Neural cell (in vitro differentiated cells): ENCODE measurements at regions not wholly inside any gene's neighbourhood (a gene's known extent, or its start where the extent isn't known, plus 50 kb on each side); places are given as distances from the start of the nearest gene placed in this dataset.

Experiments
- H2AFZ ChIP-seq: fragments of 200-600, 300-800 bp; sonication (generic), shearing (Covaris generic); 2 replicates; pipeline ENCODE4 v1.6.0; 2014; ENCODE audit warnings: low read depth, mild to moderate bottlenecking, antibody characterized with exemption, low read length, moderate library complexity
- H3F3A ChIP-seq: fragments of 200-600 bp; shearing (Covaris generic); 2 replicates; pipeline ENCODE4 v1.6.1; 2016; ENCODE audit warnings: mild to moderate bottlenecking, moderate library complexity, mixed read lengths, antibody characterized with exemption, low read length; ENCODE audit not compliant: insufficient read depth, poor library complexity, severe bottlenecking
- H3K27ac ChIP-seq: fragments of 200-600, 300-800 bp; sonication (generic), shearing (Covaris generic); 2 replicates; pipeline ENCODE4 v1.5.1; 2014; ENCODE audit warnings: mild to moderate bottlenecking, low read length, moderate library complexity
- H3K27me3 ChIP-seq: fragments of 300-800, 200-600 bp; sonication (generic), shearing (Covaris generic); 2 replicates; pipeline ENCODE4 v1.6.0; 2014; ENCODE audit warnings: mild to moderate bottlenecking, low read depth, low read length, moderate library complexity; ENCODE audit not compliant: insufficient read depth
- H3K36me3 ChIP-seq: fragments of 300-800, 200-600 bp; sonication (generic), shearing (Covaris generic); 2 replicates; pipeline ENCODE4 v1.5.1; 2014; ENCODE audit warnings: mild to moderate bottlenecking, antibody characterized with exemption, low read length, moderate library complexity; ENCODE audit not compliant: insufficient read depth
- H3K4me2 ChIP-seq: fragments of 300-800, 200-600 bp; sonication (generic), shearing (Covaris generic); 2 replicates; pipeline ENCODE4 v1.6.0; 2014; ENCODE audit warnings: mild to moderate bottlenecking, low read length
- H3K4me3 ChIP-seq: fragments of 300-800, 200-600 bp; sonication (generic), shearing (Covaris generic); 2 replicates; pipeline ENCODE4 v1.5.1; 2014; ENCODE audit warnings: mild to moderate bottlenecking, low read length, moderate library complexity
- H3K79me2 ChIP-seq: fragments of 200-600 bp; shearing (Covaris generic); replicated peaks from 2 replicates; pipeline ENCODE4 v1.6.0; 2014; ENCODE audit warnings: mild to moderate bottlenecking, low read length, moderate library complexity; ENCODE audit not compliant: insufficient read depth
- H3K9ac ChIP-seq: fragments of 300-800, 200-600 bp; sonication (generic), shearing (Covaris generic); 2 replicates; pipeline ENCODE4 v1.6.1; 2016; ENCODE audit warnings: mild to moderate bottlenecking, low read length, mixed read lengths
- H3K9me2 ChIP-seq: fragments of 200-600 bp; shearing (Covaris generic); 2 replicates; pipeline ENCODE4 v1.6.1; 2016; ENCODE audit warnings: mild to moderate bottlenecking, low read length, mixed read lengths; ENCODE audit not compliant: insufficient read depth
- H3K9me3 ChIP-seq: fragments of 200-600, 300-800 bp; sonication (generic), shearing (Covaris generic); 2 replicates; pipeline ENCODE4 v1.6.1; 2016; ENCODE audit warnings: mild to moderate bottlenecking, mixed run types, low read length, moderate library complexity, mixed read lengths
- H4K20me1 ChIP-seq: fragments of 200-600 bp; shearing (Covaris generic); 2 replicates; pipeline ENCODE4 v1.6.1; 2016; ENCODE audit warnings: mild to moderate bottlenecking, mixed run types; ENCODE audit not compliant: insufficient read depth
- EP300 ChIP-seq: fragments of 450-650 bp; conservative IDR thresholded peaks from 2 replicates; pipeline ENCODE4 v1.6.1; 2014; ENCODE audit warnings: antibody characterized with exemption, mild to moderate bottlenecking, moderate library complexity; ENCODE audit not compliant: poor library complexity, severe bottlenecking
- EZH2 ChIP-seq: fragments of 200-600, 300-800 bp; shearing (Covaris generic), sonication (generic); IDR thresholded peaks from 2 replicates; pipeline ENCODE4 v1.6.1; 2014; ENCODE audit warnings: antibody characterized with exemption, low read length, borderline replicate concordance, mild to moderate bottlenecking; ENCODE audit not compliant: insufficient read depth, poor library complexity, severe bottlenecking
- MXI1 ChIP-seq: fragments of 450-650 bp; conservative IDR thresholded peaks from 2 replicates; pipeline ENCODE4 v1.6.1; 2014; ENCODE audit warnings: antibody characterized with exemption, mild to moderate bottlenecking; ENCODE audit not compliant: poor library complexity, severe bottlenecking
- POLR2AphosphoS5 ChIP-seq: IDR thresholded peaks from 2 replicates; pipeline ENCODE4 v1.6.1; 2012
- RAD21 ChIP-seq: fragments of 450-650 bp; conservative IDR thresholded peaks from 2 replicates; pipeline ENCODE4 v1.6.1; 2014; ENCODE audit warnings: antibody characterized with exemption, mild to moderate bottlenecking, moderate library complexity
- REST ChIP-seq: IDR thresholded peaks from 2 replicates; pipeline ENCODE4 v1.6.1; 2012; ENCODE audit warnings: borderline replicate concordance
- SMC3 ChIP-seq: fragments of 450-650 bp; conservative IDR thresholded peaks from 2 replicates; pipeline ENCODE4 v1.6.1; 2014; ENCODE audit warnings: antibody characterized with exemption, mild to moderate bottlenecking, moderate library complexity; ENCODE audit not compliant: poor library complexity
- TAF1 ChIP-seq: IDR thresholded peaks from 2 replicates; pipeline ENCODE4 v1.6.1; 2012; ENCODE audit warnings: low read depth
- TF ChIP-seq, protein P1 (sequence below): fragments of 450-650 bp; IDR thresholded peaks from 2 replicates; pipeline ENCODE4 v1.5.1; 2014; ENCODE audit warnings: antibody characterized with exemption, mild to moderate bottlenecking, moderate library complexity; ENCODE audit not compliant: poor library complexity, severe bottlenecking

- Histone ChIP-seq H3K9me2 (no peaks in the 10 kb centered on the region), H3K4me3 (no peak overlapping the region), H3K9me3 (peaks cover under 1% of the 10 kb centered on the region), H3K36me3 (no peaks in the 10 kb centered on the region), H3K27me3 (no peaks in the 10 kb centered on the region), H4K20me1 (no peaks in the 10 kb centered on the region), H3K79me2 (no peaks in the 10 kb centered on the region), H3F3A (no peaks in the 10 kb centered on the region), H3K27ac (no peak overlapping the region), H3K4me2 (no peak overlapping the region), H2AFZ (no peak overlapping the region), H3K9ac (no peak overlapping the region)
- TF ChIP-seq EP300 (no peak), EZH2 (no peak)
These were observed 1003.7 kb downstream of the BRD1 start for GRCh38 chr22:48823941-48824340.

- Histone ChIP-seq H3K9me3 (no peaks in the 10 kb centered on the region), H3F3A (no peaks in the 10 kb centered on the region), H3K27ac (peak overlapping the region; percentile 58), H3K4me3 (no peak overlapping the region), H3K4me2 (no peak overlapping the region), H3K9ac (peak overlapping the region; percentile 26), H3K27me3 (no peaks in the 10 kb centered on the region), H3K79me2 (no peaks in the 10 kb centered on the region), H3K9me2 (no peaks in the 10 kb centered on the region), H4K20me1 (no peaks in the 10 kb centered on the region), H3K36me3 (no peaks in the 10 kb centered on the region), H2AFZ (no peak overlapping the region)
- no peak for TF ChIP-seq RAD21
- no peak for TF ChIP-seq POLR2AphosphoS5
- TF ChIP-seq, protein P1, sequence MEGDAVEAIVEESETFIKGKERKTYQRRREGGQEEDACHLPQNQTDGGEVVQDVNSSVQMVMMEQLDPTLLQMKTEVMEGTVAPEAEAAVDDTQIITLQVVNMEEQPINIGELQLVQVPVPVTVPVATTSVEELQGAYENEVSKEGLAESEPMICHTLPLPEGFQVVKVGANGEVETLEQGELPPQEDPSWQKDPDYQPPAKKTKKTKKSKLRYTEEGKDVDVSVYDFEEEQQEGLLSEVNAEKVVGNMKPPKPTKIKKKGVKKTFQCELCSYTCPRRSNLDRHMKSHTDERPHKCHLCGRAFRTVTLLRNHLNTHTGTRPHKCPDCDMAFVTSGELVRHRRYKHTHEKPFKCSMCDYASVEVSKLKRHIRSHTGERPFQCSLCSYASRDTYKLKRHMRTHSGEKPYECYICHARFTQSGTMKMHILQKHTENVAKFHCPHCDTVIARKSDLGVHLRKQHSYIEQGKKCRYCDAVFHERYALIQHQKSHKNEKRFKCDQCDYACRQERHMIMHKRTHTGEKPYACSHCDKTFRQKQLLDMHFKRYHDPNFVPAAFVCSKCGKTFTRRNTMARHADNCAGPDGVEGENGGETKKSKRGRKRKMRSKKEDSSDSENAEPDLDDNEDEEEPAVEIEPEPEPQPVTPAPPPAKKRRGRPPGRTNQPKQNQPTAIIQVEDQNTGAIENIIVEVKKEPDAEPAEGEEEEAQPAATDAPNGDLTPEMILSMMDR: no peak
- TF ChIP-seq EZH2: no peak
These were observed 1005.1 kb downstream of the BRD1 start for GRCh38 chr22:48822278-48823233.

GRCh38 chr22:48821727-48822126 lies 1005.9 kb downstream of the BRD1 start:
- Histone ChIP-seq H3K9me2 (no peaks in the 10 kb centered on the region), H3K27me3 (no peaks in the 10 kb centered on the region), H3K27ac (peak overlapping the region; percentile 58)

More at GRCh38 chr22:48821727-48822126, 1005.9 kb downstream of the BRD1 start:
- H3K4me2 ChIP-seq: peak overlapping the region; percentile 35
- H3K9me3 ChIP-seq: no peaks in the 10 kb centered on the region
- H2AFZ ChIP-seq: no peak overlapping the region
- H3K79me2 ChIP-seq: no peaks in the 10 kb centered on the region
- no peaks in the 10 kb centered on the region for H4K20me1 ChIP-seq
- H3K4me3 ChIP-seq: peak overlapping the region; percentile 35
- TF ChIP-seq EP300 (no peak), SMC3 (no peak), EZH2 (no peak), RAD21 (no peak), REST (no peak), POLR2AphosphoS5 (no peak), MXI1 (no peak), TAF1 (no peak)
- TF ChIP-seq, protein P1: no peak
- peak overlapping the region; percentile 26 for H3K9ac ChIP-seq
- H3F3A ChIP-seq: no peaks in the 10 kb centered on the region
- H3K36me3 ChIP-seq: no peaks in the 10 kb centered on the region
